GM23338 (cell line): ENCODE measurements at regions not wholly inside any gene's neighbourhood (a gene's known extent, or its start where the extent isn't known, plus 50 kb on each side); places are given as distances from the start of the nearest gene placed in this dataset.

Experiments used
- CREB1 ChIP-seq: fragments of 250-450 bp; sonication (Bioruptor Pico); IDR thresholded peaks from 2 replicates; pipeline ENCODE4 v1.5.0; 2020; ENCODE audit warnings: low read depth, mild to moderate bottlenecking, moderate library complexity
- ETS1 ChIP-seq: IDR thresholded peaks from 2 replicates; pipeline ENCODE4 v1.6.1; 2016; ENCODE audit warnings: antibody characterized with exemption
- EZH2 ChIP-seq: fragments of 200-600 bp; sonication (generic); IDR thresholded peaks from one replicate; pipeline ENCODE4 v1.8.0; 2017; ENCODE audit warnings: antibody characterized with exemption, mild to moderate bottlenecking, low read depth; ENCODE audit not compliant: unreplicated experiment
- EZH2phosphoT487 ChIP-seq: fragments of 200-600 bp; sonication (generic); IDR thresholded peaks from one replicate; pipeline ENCODE4 v1.8.1; 2018; ENCODE audit warnings: antibody characterized with exemption; ENCODE audit not compliant: unreplicated experiment
- JUNB ChIP-seq: IDR thresholded peaks from one replicate; pipeline ENCODE4 v1.6.1; 2016; ENCODE audit warnings: antibody characterized with exemption; ENCODE audit not compliant: unreplicated experiment
- NANOG ChIP-seq: IDR thresholded peaks from 2 replicates; pipeline ENCODE4 v1.6.1; 2016; ENCODE audit warnings: antibody characterized with exemption, borderline replicate concordance
- POLR2AphosphoS5 ChIP-seq: IDR thresholded peaks from 2 replicates; pipeline ENCODE4 v1.6.1; 2016; ENCODE audit warnings: antibody characterized with exemption, low read depth
- STAT1 ChIP-seq: IDR thresholded peaks from one replicate; pipeline ENCODE4 v1.6.1; 2016; ENCODE audit warnings: antibody characterized with exemption; ENCODE audit not compliant: unreplicated experiment
- ZNF114 ChIP-seq: fragments of 250-450 bp; sonication (Bioruptor Pico); IDR thresholded peaks from 2 replicates; pipeline ENCODE4 v1.5.0; 2020; ENCODE audit warnings: mild to moderate bottlenecking, moderate library complexity
- ZNF331 ChIP-seq: fragments of 250-450 bp; sonication (Bioruptor Pico); IDR thresholded peaks from 2 replicates; pipeline ENCODE4 v1.5.0; 2020; ENCODE audit warnings: low read depth, mild to moderate bottlenecking, moderate library complexity
- TF ChIP-seq, protein P1 (sequence below), 2 experiments: fragments of 200-600 bp in 1 of 2; sonication (generic) in 1 of 2; conservative IDR thresholded peaks; 2 replicates each; pipeline versions ENCODE4 v1.5.1 to v1.6.1; 2016 to 2017; ENCODE audit warnings: antibody characterized with exemption in 2 of 2, low read depth in 2 of 2, mild to moderate bottlenecking in 2 of 2, moderate library complexity in 1 of 2
- TF ChIP-seq, protein P2 (sequence below): IDR thresholded peaks from one replicate; pipeline ENCODE4 v1.6.1; 2018; ENCODE audit warnings: antibody characterized with exemption; ENCODE audit not compliant: unreplicated experiment
- TF ChIP-seq, protein P3 (sequence below): fragments of 250-450 bp; sonication (Bioruptor Pico); IDR thresholded peaks from 2 replicates; pipeline ENCODE4 v1.5.0; 2020; ENCODE audit warnings: mild to moderate bottlenecking, moderate library complexity

DNA sequence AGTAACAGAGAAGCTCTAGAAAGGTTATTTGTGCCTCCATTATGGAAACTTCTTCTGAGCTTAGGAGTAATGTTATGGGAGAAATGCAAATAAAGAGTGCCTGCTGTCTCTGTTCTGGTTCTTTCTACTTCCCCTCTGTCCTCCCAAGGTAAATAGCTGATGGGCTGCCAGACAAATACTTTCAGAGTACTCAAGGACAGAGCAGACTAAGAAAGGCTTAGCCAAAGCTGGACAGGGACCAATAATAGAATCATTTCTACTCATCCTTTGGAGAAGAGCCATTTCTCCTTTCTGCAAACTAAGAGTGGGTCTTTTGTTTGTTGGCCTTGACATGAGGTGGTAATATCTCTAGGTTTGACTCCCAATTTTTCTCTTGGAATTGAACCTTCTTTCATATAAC is 136.1 kb downstream of the MID1IP1 start:
- TF ChIP-seq, protein P1, sequence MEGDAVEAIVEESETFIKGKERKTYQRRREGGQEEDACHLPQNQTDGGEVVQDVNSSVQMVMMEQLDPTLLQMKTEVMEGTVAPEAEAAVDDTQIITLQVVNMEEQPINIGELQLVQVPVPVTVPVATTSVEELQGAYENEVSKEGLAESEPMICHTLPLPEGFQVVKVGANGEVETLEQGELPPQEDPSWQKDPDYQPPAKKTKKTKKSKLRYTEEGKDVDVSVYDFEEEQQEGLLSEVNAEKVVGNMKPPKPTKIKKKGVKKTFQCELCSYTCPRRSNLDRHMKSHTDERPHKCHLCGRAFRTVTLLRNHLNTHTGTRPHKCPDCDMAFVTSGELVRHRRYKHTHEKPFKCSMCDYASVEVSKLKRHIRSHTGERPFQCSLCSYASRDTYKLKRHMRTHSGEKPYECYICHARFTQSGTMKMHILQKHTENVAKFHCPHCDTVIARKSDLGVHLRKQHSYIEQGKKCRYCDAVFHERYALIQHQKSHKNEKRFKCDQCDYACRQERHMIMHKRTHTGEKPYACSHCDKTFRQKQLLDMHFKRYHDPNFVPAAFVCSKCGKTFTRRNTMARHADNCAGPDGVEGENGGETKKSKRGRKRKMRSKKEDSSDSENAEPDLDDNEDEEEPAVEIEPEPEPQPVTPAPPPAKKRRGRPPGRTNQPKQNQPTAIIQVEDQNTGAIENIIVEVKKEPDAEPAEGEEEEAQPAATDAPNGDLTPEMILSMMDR (conservative IDR thresholded peaks at IDR 0.05; ENCODE audit: low read depth in 2 of 2), result no peak
- TF ChIP-seq EZH2 (no peak), EZH2phosphoT487 (no peak), POLR2AphosphoS5 (no peak), CREB1 (CRISPR knock-in tag) (no peak), JUNB (no peak), STAT1 (no peak), ZNF114 (CRISPR knock-in tag) (no peak), NANOG (no peak), ETS1 (no peak), ZNF331 (CRISPR knock-in tag) (no peak)
- TF ChIP-seq, protein P2, sequence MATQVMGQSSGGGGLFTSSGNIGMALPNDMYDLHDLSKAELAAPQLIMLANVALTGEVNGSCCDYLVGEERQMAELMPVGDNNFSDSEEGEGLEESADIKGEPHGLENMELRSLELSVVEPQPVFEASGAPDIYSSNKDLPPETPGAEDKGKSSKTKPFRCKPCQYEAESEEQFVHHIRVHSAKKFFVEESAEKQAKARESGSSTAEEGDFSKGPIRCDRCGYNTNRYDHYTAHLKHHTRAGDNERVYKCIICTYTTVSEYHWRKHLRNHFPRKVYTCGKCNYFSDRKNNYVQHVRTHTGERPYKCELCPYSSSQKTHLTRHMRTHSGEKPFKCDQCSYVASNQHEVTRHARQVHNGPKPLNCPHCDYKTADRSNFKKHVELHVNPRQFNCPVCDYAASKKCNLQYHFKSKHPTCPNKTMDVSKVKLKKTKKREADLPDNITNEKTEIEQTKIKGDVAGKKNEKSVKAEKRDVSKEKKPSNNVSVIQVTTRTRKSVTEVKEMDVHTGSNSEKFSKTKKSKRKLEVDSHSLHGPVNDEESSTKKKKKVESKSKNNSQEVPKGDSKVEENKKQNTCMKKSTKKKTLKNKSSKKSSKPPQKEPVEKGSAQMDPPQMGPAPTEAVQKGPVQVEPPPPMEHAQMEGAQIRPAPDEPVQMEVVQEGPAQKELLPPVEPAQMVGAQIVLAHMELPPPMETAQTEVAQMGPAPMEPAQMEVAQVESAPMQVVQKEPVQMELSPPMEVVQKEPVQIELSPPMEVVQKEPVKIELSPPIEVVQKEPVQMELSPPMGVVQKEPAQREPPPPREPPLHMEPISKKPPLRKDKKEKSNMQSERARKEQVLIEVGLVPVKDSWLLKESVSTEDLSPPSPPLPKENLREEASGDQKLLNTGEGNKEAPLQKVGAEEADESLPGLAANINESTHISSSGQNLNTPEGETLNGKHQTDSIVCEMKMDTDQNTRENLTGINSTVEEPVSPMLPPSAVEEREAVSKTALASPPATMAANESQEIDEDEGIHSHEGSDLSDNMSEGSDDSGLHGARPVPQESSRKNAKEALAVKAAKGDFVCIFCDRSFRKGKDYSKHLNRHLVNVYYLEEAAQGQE, result no peak
- TF ChIP-seq, protein P3, sequence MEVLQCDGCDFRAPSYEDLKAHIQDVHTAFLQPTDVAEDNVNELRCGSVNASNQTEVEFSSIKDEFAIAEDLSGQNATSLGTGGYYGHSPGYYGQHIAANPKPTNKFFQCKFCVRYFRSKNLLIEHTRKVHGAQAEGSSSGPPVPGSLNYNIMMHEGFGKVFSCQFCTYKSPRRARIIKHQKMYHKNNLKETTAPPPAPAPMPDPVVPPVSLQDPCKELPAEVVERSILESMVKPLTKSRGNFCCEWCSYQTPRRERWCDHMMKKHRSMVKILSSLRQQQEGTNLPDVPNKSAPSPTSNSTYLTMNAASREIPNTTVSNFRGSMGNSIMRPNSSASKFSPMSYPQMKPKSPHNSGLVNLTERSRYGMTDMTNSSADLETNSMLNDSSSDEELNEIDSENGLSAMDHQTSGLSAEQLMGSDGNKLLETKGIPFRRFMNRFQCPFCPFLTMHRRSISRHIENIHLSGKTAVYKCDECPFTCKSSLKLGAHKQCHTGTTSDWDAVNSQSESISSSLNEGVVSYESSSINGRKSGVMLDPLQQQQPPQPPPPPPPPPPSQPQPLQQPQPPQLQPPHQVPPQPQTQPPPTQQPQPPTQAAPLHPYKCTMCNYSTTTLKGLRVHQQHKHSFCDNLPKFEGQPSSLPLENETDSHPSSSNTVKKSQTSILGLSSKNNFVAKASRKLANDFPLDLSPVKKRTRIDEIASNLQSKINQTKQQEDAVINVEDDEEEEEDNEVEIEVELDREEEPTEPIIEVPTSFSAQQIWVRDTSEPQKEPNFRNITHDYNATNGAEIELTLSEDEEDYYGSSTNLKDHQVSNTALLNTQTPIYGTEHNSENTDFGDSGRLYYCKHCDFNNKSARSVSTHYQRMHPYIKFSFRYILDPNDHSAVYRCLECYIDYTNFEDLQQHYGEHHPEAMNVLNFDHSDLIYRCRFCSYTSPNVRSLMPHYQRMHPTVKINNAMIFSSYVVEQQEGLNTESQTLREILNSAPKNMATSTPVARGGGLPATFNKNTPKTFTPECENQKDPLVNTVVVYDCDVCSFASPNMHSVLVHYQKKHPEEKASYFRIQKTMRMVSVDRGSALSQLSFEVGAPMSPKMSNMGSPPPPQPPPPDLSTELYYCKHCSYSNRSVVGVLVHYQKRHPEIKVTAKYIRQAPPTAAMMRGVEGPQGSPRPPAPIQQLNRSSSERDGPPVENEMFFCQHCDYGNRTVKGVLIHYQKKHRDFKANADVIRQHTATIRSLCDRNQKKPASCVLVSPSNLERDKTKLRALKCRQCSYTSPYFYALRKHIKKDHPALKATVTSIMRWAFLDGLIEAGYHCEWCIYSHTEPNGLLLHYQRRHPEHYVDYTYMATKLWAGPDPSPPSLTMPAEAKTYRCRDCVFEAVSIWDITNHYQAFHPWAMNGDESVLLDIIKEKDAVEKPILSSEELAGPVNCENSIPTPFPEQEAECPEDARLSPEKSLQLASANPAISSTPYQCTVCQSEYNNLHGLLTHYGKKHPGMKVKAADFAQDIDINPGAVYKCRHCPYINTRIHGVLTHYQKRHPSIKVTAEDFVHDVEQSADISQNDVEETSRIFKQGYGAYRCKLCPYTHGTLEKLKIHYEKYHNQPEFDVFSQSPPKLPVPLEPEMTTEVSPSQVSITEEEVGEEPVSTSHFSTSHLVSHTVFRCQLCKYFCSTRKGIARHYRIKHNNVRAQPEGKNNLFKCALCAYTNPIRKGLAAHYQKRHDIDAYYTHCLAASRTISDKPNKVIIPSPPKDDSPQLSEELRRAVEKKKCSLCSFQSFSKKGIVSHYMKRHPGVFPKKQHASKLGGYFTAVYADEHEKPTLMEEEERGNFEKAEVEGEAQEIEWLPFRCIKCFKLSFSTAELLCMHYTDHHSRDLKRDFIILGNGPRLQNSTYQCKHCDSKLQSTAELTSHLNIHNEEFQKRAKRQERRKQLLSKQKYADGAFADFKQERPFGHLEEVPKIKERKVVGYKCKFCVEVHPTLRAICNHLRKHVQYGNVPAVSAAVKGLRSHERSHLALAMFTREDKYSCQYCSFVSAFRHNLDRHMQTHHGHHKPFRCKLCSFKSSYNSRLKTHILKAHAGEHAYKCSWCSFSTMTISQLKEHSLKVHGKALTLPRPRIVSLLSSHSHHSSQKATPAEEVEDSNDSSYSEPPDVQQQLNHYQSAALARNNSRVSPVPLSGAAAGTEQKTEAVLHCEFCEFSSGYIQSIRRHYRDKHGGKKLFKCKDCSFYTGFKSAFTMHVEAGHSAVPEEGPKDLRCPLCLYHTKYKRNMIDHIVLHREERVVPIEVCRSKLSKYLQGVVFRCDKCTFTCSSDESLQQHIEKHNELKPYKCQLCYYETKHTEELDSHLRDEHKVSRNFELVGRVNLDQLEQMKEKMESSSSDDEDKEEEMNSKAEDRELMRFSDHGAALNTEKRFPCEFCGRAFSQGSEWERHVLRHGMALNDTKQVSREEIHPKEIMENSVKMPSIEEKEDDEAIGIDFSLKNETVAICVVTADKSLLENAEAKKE (CRISPR knock-in tag), result no peak
